Liver (tissue), 7 donors: ENCODE measurements at regions not wholly inside any gene's neighbourhood (a gene's known extent, or its start where the extent isn't known, plus 50 kb on each side); places are given as distances from the start of the nearest gene placed in this dataset.
A peak's percentile ranks its signal among the peaks of the same experiment; 100 is the strongest.
"Not testable (repeated sequence)": the region's sequence is repeated elsewhere in the genome, so short reads cannot be mapped to it uniquely, and the experiment has no call there.

Experiments
- DNase-seq: peaks from one replicate; pipeline ENCODE4 v3.0.0-alpha.2; 2017; ENCODE audit warnings: low spot score
- H3K27ac ChIP-seq, 2 donors: one replicate each; pipeline ENCODE4 v1.7.0; 2013; ENCODE audit warnings: inconsistent platforms in 2 of 2, low read length in 2 of 2, control low read depth in 1 of 2, low read depth in 1 of 2, mild to moderate bottlenecking in 1 of 2
- H3K27me3 ChIP-seq, 4 donors: one replicate each; pipeline versions ENCODE4 v1.6.1 to v1.7.0; 2013; ENCODE audit warnings: low read length in 3 of 4, inconsistent platforms in 1 of 4, mild to moderate bottlenecking in 1 of 4, moderate library complexity in 1 of 4; ENCODE audit not compliant: control insufficient read depth in 4 of 4, insufficient read depth in 4 of 4
- H3K36me3 ChIP-seq, 4 donors: one replicate each; pipeline versions ENCODE4 v1.6.1 to v1.7.0; 2013; ENCODE audit warnings: low read length in 3 of 4, mild to moderate bottlenecking in 3 of 4, low read depth in 1 of 4, moderate library complexity in 1 of 4; ENCODE audit not compliant: control insufficient read depth in 4 of 4, insufficient read depth in 3 of 4
- H3K4me1 ChIP-seq, 4 donors: one replicate each; pipeline versions ENCODE4 v1.6.1 to v1.7.0; 2013; ENCODE audit warnings: low read length in 3 of 4, mild to moderate bottlenecking in 3 of 4, moderate library complexity in 1 of 4; ENCODE audit not compliant: control insufficient read depth in 4 of 4, insufficient read depth in 4 of 4
- H3K4me3 ChIP-seq, 3 donors: one replicate each; pipeline versions ENCODE4 v1.6.1 to v1.7.0; 2013; ENCODE audit warnings: low read length in 3 of 3, control low read depth in 1 of 3, low read depth in 1 of 3, mild to moderate bottlenecking in 1 of 3
- H3K9ac ChIP-seq, 2 donors: one replicate each; pipeline ENCODE4 v1.7.0; 2013; ENCODE audit warnings: low read length in 2 of 2, mild to moderate bottlenecking in 2 of 2, moderate library complexity in 2 of 2, control low read depth in 1 of 2, low read depth in 1 of 2
- H3K9me3 ChIP-seq, 4 donors: one replicate each; pipeline versions ENCODE4 v1.6.1 to v1.7.0; 2013; ENCODE audit warnings: low read length in 3 of 4; ENCODE audit not compliant: control insufficient read depth in 4 of 4
- EGR1 ChIP-seq, 2 donors: IDR thresholded peaks; 2 replicates each; pipeline ENCODE4 v1.6.1; 2016 to 2018; ENCODE audit warnings: antibody characterized with exemption in 2 of 2, low read depth in 2 of 2
- FOXA1 ChIP-seq: IDR thresholded peaks from 2 replicates; pipeline ENCODE4 v1.6.1; 2016; ENCODE audit warnings: antibody characterized with exemption
- GABPA ChIP-seq, 2 donors: IDR thresholded peaks in 1 of 2; conservative IDR thresholded peaks in 1 of 2; 2 replicates each; pipeline ENCODE4 v1.6.1; 2016; ENCODE audit warnings: antibody characterized with exemption in 2 of 2, mild to moderate bottlenecking in 1 of 2, moderate library complexity in 1 of 2
- HNF4A ChIP-seq, 2 donors: conservative IDR thresholded peaks; 2 replicates each; pipeline ENCODE4 v1.6.1; 2016; ENCODE audit warnings: antibody characterized with exemption in 2 of 2, mild to moderate bottlenecking in 2 of 2
- HNF4G ChIP-seq: IDR thresholded peaks from 2 replicates; pipeline ENCODE4 v1.6.1; 2016; ENCODE audit warnings: antibody characterized with exemption
- JUND ChIP-seq, 2 donors: IDR thresholded peaks; 2 replicates each; pipeline ENCODE4 v1.6.1; 2016; ENCODE audit warnings: antibody characterized with exemption in 2 of 2
- RAD21 ChIP-seq, 2 donors: IDR thresholded peaks; 2 replicates each; pipeline ENCODE4 v1.6.1; 2016; ENCODE audit warnings: antibody characterized with exemption in 2 of 2, mild to moderate bottlenecking in 2 of 2
- RXRA ChIP-seq, 2 donors: IDR thresholded peaks; 2 replicates each; pipeline ENCODE4 v1.6.1; 2017 to 2018; ENCODE audit warnings: antibody characterized with exemption in 2 of 2, mild to moderate bottlenecking in 1 of 2
- SP1 ChIP-seq: IDR thresholded peaks from 2 replicates; pipeline ENCODE4 v1.6.1; 2018; ENCODE audit warnings: antibody characterized with exemption, mild to moderate bottlenecking
- TAF1 ChIP-seq: conservative IDR thresholded peaks from 2 replicates; pipeline ENCODE4 v1.6.1; 2016; ENCODE audit warnings: antibody characterized with exemption, mild to moderate bottlenecking
- WGBS: extraction: QIAGEN DNeasy Blood & Tissue Kit; methylation state at CpG from one replicate; pipeline ENCODE4 v1.1.7; 2013; 5-methylcytosine and 5-hydroxymethylcytosine counted together
- TF ChIP-seq, protein P1 (sequence below): IDR thresholded peaks from 2 replicates; pipeline ENCODE4 v1.6.1; 2016; ENCODE audit warnings: antibody characterized with exemption
- TF ChIP-seq, protein P2 (sequence below): IDR thresholded peaks from 2 replicates; pipeline ENCODE4 v1.6.1; 2016; ENCODE audit warnings: antibody characterized with exemption
- TF ChIP-seq, protein P3 (sequence below): IDR thresholded peaks from 2 replicates; pipeline ENCODE4 v1.6.1; 2016; ENCODE audit warnings: antibody characterized with exemption
- donor health status: healthy.
- donor health status: healthy.
- donor health status: healthy.
- donor health status: healthy.

DNA sequence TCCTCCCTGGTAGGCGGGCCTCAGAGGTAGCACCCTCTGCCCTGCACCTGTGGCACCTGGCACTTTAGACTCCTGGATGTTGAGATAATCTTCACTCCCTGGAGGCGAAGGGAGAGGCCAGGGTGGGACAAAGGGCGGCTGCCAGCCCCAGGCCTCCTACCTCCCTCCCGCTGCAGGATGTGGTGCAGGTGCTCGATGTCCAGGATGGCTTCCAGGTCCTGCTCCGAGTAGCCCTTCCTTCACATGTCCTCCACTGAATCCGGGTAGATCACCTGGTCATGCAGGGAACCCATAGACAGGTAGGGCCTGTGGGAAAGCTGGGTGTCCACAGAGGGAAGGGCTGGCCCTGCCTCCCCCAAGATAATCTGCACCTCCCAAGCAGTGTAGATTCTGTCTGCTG, 1075.6 kb downstream of the RPIA start:
- H3K9me3 ChIP-seq, H3K36me3 ChIP-seq, H3K4me3 ChIP-seq, H3K4me1 ChIP-seq, H3K27me3 ChIP-seq, H3K27ac ChIP-seq, DNase-seq, H3K9ac ChIP-seq: not testable (repeated sequence)
- WGBS = 78% methylated on average over 7 of the region's 7 CpGs

DNA sequence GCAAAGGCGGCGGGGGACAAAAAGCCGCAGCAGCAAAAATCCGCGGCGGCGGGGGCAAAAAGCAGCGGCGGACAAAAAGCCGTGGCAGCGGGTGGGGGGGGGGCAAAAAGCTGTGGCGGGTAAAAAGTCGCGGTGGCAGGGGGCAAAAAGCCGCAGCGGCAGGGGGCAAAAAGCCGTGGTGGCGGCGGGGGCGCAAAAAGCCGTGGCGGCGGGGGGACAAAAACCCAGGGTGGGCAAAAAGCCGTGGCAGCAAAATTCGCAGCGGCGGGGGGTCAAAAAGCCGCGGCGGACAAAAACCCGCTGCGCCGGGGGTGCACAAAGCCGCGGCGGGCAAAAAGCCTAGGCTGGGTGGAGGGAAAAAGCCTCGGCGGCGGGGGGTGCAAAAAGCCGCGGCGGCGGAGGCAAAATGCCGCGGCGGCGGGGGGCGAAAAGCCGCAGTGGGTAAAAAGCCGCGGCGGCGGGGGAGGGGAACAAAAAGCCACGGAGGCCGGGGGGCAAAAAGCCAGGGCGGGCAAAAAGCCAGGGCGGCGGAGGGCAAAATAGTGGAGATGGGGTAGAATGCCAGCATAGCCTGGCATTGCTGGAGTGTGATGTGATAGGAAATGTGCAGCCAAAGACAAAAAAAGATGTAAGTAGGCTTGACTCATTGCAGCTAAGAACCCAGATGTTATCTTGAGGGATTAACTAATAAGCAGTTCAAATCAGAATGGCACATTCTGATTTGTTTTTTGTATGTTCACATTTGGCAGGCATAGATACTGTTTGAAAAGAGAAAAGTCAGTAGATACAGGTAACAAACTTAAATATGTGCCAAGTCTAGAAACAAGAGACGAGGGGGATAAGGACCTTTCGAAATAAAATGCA, 1076.3 kb downstream of the RPIA start:
- no peak overlapping the region for H3K9ac ChIP-seq
- no peak overlapping the region for H3K4me3 ChIP-seq
- H3K4me1 ChIP-seq = no peaks in the 10 kb centered on the region
- WGBS = 19% methylated on average over 60 of the region's 60 CpGs
- peaks cover 5 to 10% (median 6%) of the 10 kb centered on the region in 4 donors for H3K9me3 ChIP-seq
- peaks cover 0 to 9% (median 1%) of the 10 kb centered on the region in 4 donors for H3K27me3 ChIP-seq
- no peak for DNase-seq
- TF ChIP-seq HNF4A (conservative IDR thresholded peaks at IDR 0.05) (no peak), RAD21 (IDR thresholded peaks at IDR 0.05) (no peak), SP1 (no peak)
- no peak overlapping the region for H3K27ac ChIP-seq
- no peaks in the 10 kb centered on the region for H3K36me3 ChIP-seq

DNA sequence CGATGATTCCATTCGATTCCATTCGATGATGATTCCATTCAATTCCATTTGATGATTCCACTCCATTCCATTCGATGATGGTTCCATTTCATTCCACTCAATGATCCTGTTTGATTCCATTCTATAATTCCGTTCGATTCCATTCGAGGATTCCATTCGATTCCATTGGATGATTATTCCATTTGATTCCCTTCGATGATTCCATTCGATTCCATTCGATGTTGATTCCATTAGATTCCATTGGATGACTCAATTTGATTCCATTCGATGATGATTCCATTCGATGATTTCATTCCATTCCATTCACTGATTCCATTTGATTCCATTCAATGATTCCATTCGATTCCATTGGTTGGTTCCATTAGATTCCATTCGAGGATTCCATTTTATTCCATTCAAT, 1084.4 kb downstream of the RPIA start:
- Histone ChIP-seq H3K9me3 (peaks cover 6 to 85% (median 62%) of the 10 kb centered on the region in 4 donors), H3K4me3 (peak overlapping the region in 1 of 3 donors; percentile 53), H3K36me3 (no peaks in the 10 kb centered on the region), H3K9ac (no peak overlapping the region), H3K27me3 (peaks cover 0 to 8% (median 0%) of the 10 kb centered on the region in 4 donors), H3K4me1 (no peaks in the 10 kb centered on the region), H3K27ac (no peak overlapping the region)
- no peak for DNase-seq
- TF ChIP-seq HNF4A (conservative IDR thresholded peaks at IDR 0.05) = no peak
- TF ChIP-seq HNF4G = no peak
- TF ChIP-seq FOXA1 = no peak
- TF ChIP-seq TAF1 = no peak
- TF ChIP-seq GABPA (IDR thresholded peaks at IDR 0.05 in 1 of 2, conservative IDR thresholded peaks at IDR 0.05 in 1 of 2) = no peak
- TF ChIP-seq, protein P1, sequence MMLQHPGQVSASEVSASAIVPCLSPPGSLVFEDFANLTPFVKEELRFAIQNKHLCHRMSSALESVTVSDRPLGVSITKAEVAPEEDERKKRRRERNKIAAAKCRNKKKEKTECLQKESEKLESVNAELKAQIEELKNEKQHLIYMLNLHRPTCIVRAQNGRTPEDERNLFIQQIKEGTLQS = no peak
- 72% methylated on average over 15 of the region's 15 CpGs for WGBS

DNA sequence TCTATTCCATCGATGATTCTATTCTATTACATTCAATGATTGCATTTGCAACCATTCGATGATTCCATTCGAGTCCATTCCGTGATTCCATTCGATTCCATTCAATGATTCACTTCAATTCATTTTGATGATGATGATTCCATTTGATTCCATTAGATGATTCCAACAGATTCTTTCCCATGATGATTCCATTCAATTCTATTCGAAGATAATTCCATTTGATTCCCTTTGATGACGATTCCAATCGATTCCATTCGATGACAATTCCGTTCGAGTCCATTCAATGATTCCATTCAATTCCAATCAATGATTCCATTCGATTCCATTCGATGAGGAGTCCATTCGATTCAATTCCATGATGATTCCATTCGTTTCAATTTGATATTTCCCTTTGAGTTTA, 1088.8 kb downstream of the RPIA start:
- Histone ChIP-seq H3K4me1 (no peaks in the 10 kb centered on the region), H3K27ac (no peak overlapping the region), H3K36me3 (no peaks in the 10 kb centered on the region), H3K27me3 (no peaks in the 10 kb centered on the region), H3K4me3 (peak overlapping the region in 1 of 3 donors; percentile 14), H3K9ac (no peak overlapping the region), H3K9me3 (peaks cover 9 to 99% (median 72%) of the 10 kb centered on the region in 4 donors)
- no peak for DNase-seq
- 68% methylated on average over 15 of the region's 15 CpGs for WGBS
- TF ChIP-seq HNF4G = no peak
- no peak for TF ChIP-seq RXRA (IDR thresholded peaks at IDR 0.05)
- TF ChIP-seq, protein P2, sequence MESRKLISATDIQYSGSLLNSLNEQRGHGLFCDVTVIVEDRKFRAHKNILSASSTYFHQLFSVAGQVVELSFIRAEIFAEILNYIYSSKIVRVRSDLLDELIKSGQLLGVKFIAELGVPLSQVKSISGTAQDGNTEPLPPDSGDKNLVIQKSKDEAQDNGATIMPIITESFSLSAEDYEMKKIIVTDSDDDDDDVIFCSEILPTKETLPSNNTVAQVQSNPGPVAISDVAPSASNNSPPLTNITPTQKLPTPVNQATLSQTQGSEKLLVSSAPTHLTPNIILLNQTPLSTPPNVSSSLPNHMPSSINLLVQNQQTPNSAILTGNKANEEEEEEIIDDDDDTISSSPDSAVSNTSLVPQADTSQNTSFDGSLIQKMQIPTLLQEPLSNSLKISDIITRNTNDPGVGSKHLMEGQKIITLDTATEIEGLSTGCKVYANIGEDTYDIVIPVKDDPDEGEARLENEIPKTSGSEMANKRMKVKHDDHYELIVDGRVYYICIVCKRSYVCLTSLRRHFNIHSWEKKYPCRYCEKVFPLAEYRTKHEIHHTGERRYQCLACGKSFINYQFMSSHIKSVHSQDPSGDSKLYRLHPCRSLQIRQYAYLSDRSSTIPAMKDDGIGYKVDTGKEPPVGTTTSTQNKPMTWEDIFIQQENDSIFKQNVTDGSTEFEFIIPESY = no peak
- no peak for TF ChIP-seq HNF4A (conservative IDR thresholded peaks at IDR 0.05)
- no peak for TF ChIP-seq EGR1 (IDR thresholded peaks at IDR 0.05; ENCODE audit: low read depth in 2 of 2)
- no peak for TF ChIP-seq JUND (IDR thresholded peaks at IDR 0.05)
- TF ChIP-seq, protein P1 = no peak
- no peak for TF ChIP-seq TAF1
- no peak for TF ChIP-seq FOXA1
- TF ChIP-seq RAD21 (IDR thresholded peaks at IDR 0.05) = no peak
- TF ChIP-seq, protein P3, sequence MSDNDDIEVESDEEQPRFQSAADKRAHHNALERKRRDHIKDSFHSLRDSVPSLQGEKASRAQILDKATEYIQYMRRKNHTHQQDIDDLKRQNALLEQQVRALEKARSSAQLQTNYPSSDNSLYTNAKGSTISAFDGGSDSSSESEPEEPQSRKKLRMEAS = no peak
